ENCODE measurements at regions not wholly inside any gene's neighbourhood (a gene's known extent, or its start where the extent isn't known, plus 50 kb on each side); places are given as distances from the start of the nearest gene placed in this dataset.

- no peaks in the 10 kb centered on the region for H3K36me3 ChIP-seq (ENCODE audit: control insufficient read depth in 4 of 4, insufficient read depth in 3 of 4, low read depth in 1 of 4, low read length in 3 of 4)
- peaks cover 0 to 3% (median 0%) of the 10 kb centered on the region in 4 donors for H3K9me3 ChIP-seq (ENCODE audit: control insufficient read depth in 4 of 4, low read length in 3 of 4)
- no peaks in the 10 kb centered on the region for H3K27me3 ChIP-seq (ENCODE audit: control insufficient read depth in 4 of 4, insufficient read depth in 4 of 4, low read length in 3 of 4)
- no peak for DNase-seq (ENCODE audit: low spot score)
- H3K9ac ChIP-seq (ENCODE audit: low read depth in 1 of 2, low read length in 2 of 2), result no peak overlapping the region
- TF ChIP-seq TAF1 (conservative IDR thresholded peaks at IDR 0.05) (no peak), FOXA2 (IDR thresholded peaks at IDR 0.05) (no peak)
- H3K27ac ChIP-seq (ENCODE audit: low read depth in 1 of 2, low read length in 2 of 2), result no peak overlapping the region
- no peaks in the 10 kb centered on the region for H3K4me1 ChIP-seq (ENCODE audit: control insufficient read depth in 4 of 4, insufficient read depth in 4 of 4, low read length in 3 of 4)
- H3K4me3 ChIP-seq (ENCODE audit: low read depth in 1 of 3, low read length in 3 of 3), result no peak overlapping the region
- 87% methylated on average over 6 of the region's 6 CpGs for WGBS
These were observed 202.4 kb upstream of the HNRNPA3 start for GRCh38 chr2:177010146-177010545.

- H3K4me3 ChIP-seq (ENCODE audit: low read depth in 1 of 3, low read length in 3 of 3), result no peak overlapping the region
These were observed 201.7 kb upstream of the HNRNPA3 start for GRCh38 chr2:177010861-177011260.

More at GRCh38 chr2:177010861-177011260, 201.7 kb upstream of the HNRNPA3 start:
- DNase-seq (ENCODE audit: low spot score), result no peak
- Histone ChIP-seq H3K27ac (ENCODE audit: low read depth in 1 of 2, low read length in 2 of 2) (no peak overlapping the region), H3K9ac (ENCODE audit: low read depth in 1 of 2, low read length in 2 of 2) (no peak overlapping the region), H3K36me3 (ENCODE audit: control insufficient read depth in 4 of 4, insufficient read depth in 3 of 4, low read depth in 1 of 4, low read length in 3 of 4) (no peaks in the 10 kb centered on the region), H3K4me1 (ENCODE audit: control insufficient read depth in 4 of 4, insufficient read depth in 4 of 4, low read length in 3 of 4) (no peaks in the 10 kb centered on the region), H3K27me3 (ENCODE audit: control insufficient read depth in 4 of 4, insufficient read depth in 4 of 4, low read length in 3 of 4) (peaks cover 0 to 4% (median 2%) of the 10 kb centered on the region in 4 donors), H3K9me3 (ENCODE audit: control insufficient read depth in 4 of 4, low read length in 3 of 4) (peaks cover 0 to 3% (median 0%) of the 10 kb centered on the region in 4 donors)
- TF ChIP-seq GABPA (IDR thresholded peaks at IDR 0.05 in 1 of 2, conservative IDR thresholded peaks at IDR 0.05 in 1 of 2) (no peak), FOXA2 (IDR thresholded peaks at IDR 0.05) (no peak), FOXA1 (IDR thresholded peaks at IDR 0.05) (no peak), EGR1 (IDR thresholded peaks at IDR 0.05; ENCODE audit: low read depth in 2 of 2) (no peak), RAD21 (IDR thresholded peaks at IDR 0.05) (no peak), CTCF (IDR thresholded peaks at IDR 0.05; ENCODE audit: low read depth, low read length, missing input control) (no peak), JUND (IDR thresholded peaks at IDR 0.05) (no peak), HNF4G (IDR thresholded peaks at IDR 0.05) (no peak), YY1 (IDR thresholded peaks at IDR 0.05) (no peak), HNF4A (conservative IDR thresholded peaks at IDR 0.05) (no peak), TAF1 (conservative IDR thresholded peaks at IDR 0.05) (no peak), RXRA (IDR thresholded peaks at IDR 0.05) (no peak), MAX (IDR thresholded peaks at IDR 0.05) (no peak), ZBTB33 (IDR thresholded peaks at IDR 0.05) (no peak), ATF3 (IDR thresholded peaks at IDR 0.05) (no peak), NR2F2 (IDR thresholded peaks at IDR 0.05) (no peak), SP1 (IDR thresholded peaks at IDR 0.05) (no peak), REST (IDR thresholded peaks at IDR 0.05) (no peak)
- 21% methylated on average over 1 of the region's 1 CpG for WGBS
